ENCODE measurements at regions not wholly inside any gene's neighbourhood (a gene's known extent, or its start where the extent isn't known, plus 50 kb on each side); places are given as distances from the start of the nearest gene placed in this dataset.

DNA sequence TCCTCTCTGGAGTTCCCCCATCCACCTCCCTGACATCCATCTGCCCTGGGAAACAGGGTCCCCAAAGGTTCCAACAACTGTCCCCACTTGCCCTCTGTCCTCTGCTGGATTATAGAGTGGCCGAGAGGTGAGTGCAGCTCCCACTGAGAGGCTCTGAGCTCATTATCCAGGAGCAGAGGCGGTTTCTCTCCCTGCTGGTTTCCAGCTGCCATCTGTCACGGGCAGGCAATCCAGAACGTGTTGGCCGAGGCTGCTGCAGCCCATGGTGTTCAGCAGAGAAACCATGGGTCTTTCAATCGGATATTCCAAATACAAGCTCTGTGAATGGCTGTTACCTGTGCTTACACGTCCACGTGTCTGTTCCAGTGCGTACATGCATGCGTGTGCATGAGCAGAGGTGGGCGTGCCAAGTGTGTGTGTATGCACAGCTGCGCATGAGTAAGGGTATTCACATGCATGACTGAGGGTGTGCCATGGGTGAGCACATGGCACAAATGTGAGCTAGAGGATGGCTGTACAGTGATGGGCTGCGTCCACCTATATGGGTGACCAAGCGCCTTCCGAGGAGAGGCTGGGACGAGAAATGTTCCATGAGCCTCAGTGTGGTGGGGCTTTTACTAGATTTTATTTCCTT lies 183.7 kb upstream of the PMEPA1 start:
- H3K4me3 Mint-ChIP-seq = no peak overlapping the region
- no peaks in the 10 kb centered on the region for H3K9me3 Mint-ChIP-seq
- H3K4me1 Mint-ChIP-seq = no peaks in the 10 kb centered on the region
- H3K27me3 Mint-ChIP-seq = no peaks in the 10 kb centered on the region
- ChIA-PET CTCF (interaction anchor here (1.2 kb wide), 1 partner anchor 152 kb away, joined by 3 read pairs; no protein-coding TSS in a partner anchor), POLR2A (no interaction called here)
- H3K36me3 Mint-ChIP-seq (ENCODE audit: low read depth) = no peaks in the 10 kb centered on the region
- DNase-seq = no peak
- H3K27ac Mint-ChIP-seq = no peak overlapping the region

DNA sequence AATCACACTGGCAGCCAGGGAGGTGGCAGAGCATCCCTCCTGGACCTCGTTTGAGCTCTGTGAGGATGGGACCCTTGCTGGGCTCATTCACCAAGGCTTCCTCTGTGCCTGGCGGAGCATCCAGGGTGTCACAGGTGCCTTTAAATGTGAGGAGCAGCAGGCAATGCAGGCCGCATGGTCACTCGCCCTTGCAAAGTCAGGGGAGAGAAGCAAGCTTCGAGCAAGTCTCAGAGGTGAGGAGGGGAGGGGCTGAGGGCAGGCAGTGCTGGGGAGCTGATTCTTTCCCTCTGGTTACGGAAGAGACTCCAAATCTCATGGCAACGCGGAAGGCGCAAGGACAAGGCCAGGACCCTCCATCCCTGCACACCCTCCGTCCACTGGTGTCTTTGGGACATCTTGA lies 182.7 kb upstream of the PMEPA1 start:
- Mint-ChIP-seq H3K4me3 (no peak overlapping the region), H3K9me3 (no peaks in the 10 kb centered on the region)

DNA sequence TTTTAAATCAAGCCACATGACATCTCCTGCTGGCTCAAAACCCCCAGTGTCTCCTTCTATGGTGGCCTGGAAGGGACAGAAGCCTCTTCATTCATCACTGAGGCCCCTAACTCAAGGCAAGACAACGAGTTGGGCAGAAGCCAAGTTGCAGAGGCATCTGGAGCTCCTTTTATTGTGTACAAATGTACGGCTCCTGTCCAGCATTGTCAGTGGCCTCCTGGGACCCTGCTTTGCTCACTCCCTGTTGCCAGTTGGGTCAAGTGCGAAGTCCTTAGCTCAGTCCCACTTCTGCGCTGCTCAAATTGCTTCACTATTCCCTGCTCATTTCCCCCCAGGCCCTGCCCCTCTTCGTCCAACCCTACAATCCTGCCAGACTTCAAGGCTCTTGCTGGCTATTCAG lies 181.2 kb upstream of the PMEPA1 start:
- ChIA-PET POLR2A (no interaction called here), CTCF (no interaction called here)
- H3K4me1 Mint-ChIP-seq = no peaks in the 10 kb centered on the region
- H3K27me3 Mint-ChIP-seq = peaks cover 18% of the 10 kb centered on the region
- DNase-seq = no peak
- no peak overlapping the region for H3K27ac Mint-ChIP-seq
- H3K36me3 Mint-ChIP-seq (ENCODE audit: low read depth) = no peaks in the 10 kb centered on the region
- no peaks in the 10 kb centered on the region for H3K9me3 Mint-ChIP-seq
- no peak overlapping the region for H3K4me3 Mint-ChIP-seq

More for the DNA sequence above, 182.7 kb upstream of the PMEPA1 start:
- no peak for DNase-seq
- Mint-ChIP-seq H3K4me1 (no peaks in the 10 kb centered on the region), H3K27me3 (peaks cover 8% of the 10 kb centered on the region), H3K27ac (no peak overlapping the region), H3K36me3 (ENCODE audit: low read depth) (no peaks in the 10 kb centered on the region)
- ChIA-PET CTCF (interaction anchor here (1.2 kb wide), 1 partner anchor 151 kb away, joined by 3 read pairs; no protein-coding TSS in a partner anchor), POLR2A (no interaction called here)

DNA sequence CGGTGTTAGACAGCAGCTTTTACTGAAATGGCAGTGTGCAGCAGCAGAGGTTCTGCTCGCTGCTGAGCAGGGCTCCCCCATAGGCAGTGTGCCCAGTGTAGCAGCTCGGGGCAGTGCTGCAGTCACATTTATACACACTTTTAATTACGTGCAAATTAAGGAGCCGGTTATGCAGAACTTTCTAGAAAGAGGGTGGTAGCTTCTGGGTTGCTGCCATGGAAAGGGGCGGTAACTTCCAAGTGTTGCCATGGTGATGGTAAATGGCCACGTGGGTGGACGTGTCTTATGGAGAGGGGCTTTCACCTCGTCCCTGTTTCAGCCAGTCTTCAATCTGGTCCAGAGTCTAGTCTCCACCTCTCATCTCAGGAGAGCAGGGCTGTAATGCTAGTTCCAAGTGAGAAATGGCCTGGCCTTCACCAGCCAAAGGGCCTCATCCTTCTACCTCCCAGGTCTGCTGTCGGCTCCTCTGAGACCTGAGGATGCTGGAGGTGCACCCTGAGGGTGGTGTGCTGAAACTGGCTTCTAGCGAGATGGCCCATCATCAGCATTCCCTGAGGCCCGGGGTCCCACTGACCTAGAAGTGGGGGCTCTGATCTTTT lies 180.5 kb upstream of the PMEPA1 start:
- H3K9me3 Mint-ChIP-seq = no peaks in the 10 kb centered on the region
- ChIA-PET POLR2A (no interaction called here), CTCF (no interaction called here)
- no peak for DNase-seq
- H3K4me1 Mint-ChIP-seq = no peaks in the 10 kb centered on the region
- no peak overlapping the region for H3K27ac Mint-ChIP-seq
- H3K36me3 Mint-ChIP-seq (ENCODE audit: low read depth) = no peaks in the 10 kb centered on the region
- no peak overlapping the region for H3K4me3 Mint-ChIP-seq
- H3K27me3 Mint-ChIP-seq = peaks cover 18% of the 10 kb centered on the region

DNA sequence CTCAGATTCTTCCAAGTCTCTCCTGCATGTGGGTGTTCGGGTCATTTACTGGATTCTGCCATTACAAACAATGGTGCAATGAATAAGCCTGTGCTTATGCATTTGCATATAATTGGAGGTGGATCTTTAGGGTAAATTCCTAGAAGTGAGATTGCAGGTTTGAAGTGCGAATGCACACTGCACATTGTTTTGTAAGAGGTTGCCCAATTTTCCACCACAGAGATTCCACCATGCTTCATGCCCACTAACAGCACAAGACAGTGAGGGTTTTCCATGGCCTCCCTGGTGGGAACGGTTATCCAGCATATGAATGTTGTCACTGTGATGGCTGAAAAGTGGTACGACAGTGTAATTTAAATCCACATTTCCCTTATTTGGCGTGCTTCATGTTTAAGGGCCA lies 178.8 kb upstream of the PMEPA1 start:
- DNase-seq = no peak
- Mint-ChIP-seq H3K27me3 (peaks cover 18% of the 10 kb centered on the region), H3K9me3 (no peaks in the 10 kb centered on the region), H3K4me3 (no peak overlapping the region), H3K4me1 (no peaks in the 10 kb centered on the region), H3K27ac (no peak overlapping the region), H3K36me3 (ENCODE audit: low read depth) (no peaks in the 10 kb centered on the region)
- POLR2A ChIA-PET = no interaction called here
- CTCF ChIA-PET = interaction anchor here (0.6 kb wide), 2 partner anchors 21 to 380 kb away, joined by 3 read pairs; no protein-coding TSS in a partner anchor

DNA sequence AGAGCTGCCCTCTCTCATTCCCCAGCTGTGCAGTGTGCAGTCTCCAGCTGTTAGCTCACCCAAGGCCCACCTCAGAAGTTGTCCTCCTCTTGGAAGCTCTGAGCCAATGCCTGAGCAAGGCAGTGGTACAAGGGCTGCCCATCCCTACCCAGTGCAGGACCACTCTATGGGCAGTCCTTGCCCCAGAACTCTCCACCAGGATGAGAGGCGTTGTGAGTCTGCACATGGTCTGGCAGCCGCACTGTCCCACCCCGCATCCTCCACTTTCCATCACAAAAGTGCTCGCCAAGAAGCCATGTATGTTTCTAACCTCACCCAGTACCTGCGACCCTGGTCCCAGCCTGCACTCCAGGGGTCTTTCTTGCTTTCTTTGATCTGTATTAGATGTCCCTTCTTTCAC lies 175.1 kb upstream of the PMEPA1 start:
- no peaks in the 10 kb centered on the region for H3K4me1 Mint-ChIP-seq
- ChIA-PET CTCF (no interaction called here), POLR2A (no interaction called here)

GRCh38 chr20:57883761-57884160 lies 173.9 kb upstream of the PMEPA1 start:
- no peak overlapping the region for H3K27ac Mint-ChIP-seq
- peaks cover 18% of the 10 kb centered on the region for H3K27me3 Mint-ChIP-seq
- no peaks in the 10 kb centered on the region for H3K36me3 Mint-ChIP-seq (ENCODE audit: low read depth)
- no peak overlapping the region for H3K4me3 Mint-ChIP-seq
- no peaks in the 10 kb centered on the region for H3K9me3 Mint-ChIP-seq
- no peaks in the 10 kb centered on the region for H3K4me1 Mint-ChIP-seq
- no peak for DNase-seq
- ChIA-PET POLR2A (no interaction called here), CTCF (no interaction called here)

More for the DNA sequence above, 175.1 kb upstream of the PMEPA1 start:
- peaks cover 18% of the 10 kb centered on the region for H3K27me3 Mint-ChIP-seq
- no peaks in the 10 kb centered on the region for H3K9me3 Mint-ChIP-seq
- DNase-seq = no peak
- H3K27ac Mint-ChIP-seq = no peak overlapping the region
- no peaks in the 10 kb centered on the region for H3K36me3 Mint-ChIP-seq (ENCODE audit: low read depth)
- no peak overlapping the region for H3K4me3 Mint-ChIP-seq

DNA sequence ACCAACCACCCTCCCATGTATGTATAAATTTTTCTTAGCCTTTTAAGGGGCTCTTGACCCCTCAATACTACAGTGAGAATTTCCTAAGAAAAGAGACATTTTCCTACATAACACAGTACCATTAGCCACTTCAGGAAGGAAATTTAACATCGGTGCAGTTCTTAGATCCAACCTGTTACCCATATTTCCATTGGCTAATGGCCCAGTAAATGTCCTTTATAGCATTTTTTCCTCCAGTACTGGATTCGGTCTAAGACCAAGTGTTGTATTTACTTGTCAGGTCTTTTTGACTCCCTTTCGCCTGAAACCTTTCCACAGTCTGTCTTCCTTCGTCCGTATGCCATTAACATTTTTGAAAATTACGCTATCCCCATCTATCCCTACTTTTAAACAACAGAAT lies 173.4 kb upstream of the PMEPA1 start:
- POLR2A ChIA-PET = no interaction called here
- DNase-seq = no peak
- CTCF ChIA-PET = no interaction called here
- Mint-ChIP-seq H3K4me1 (no peaks in the 10 kb centered on the region), H3K9me3 (no peaks in the 10 kb centered on the region), H3K27ac (no peak overlapping the region), H3K27me3 (peaks cover 17% of the 10 kb centered on the region), H3K36me3 (ENCODE audit: low read depth) (no peaks in the 10 kb centered on the region), H3K4me3 (no peak overlapping the region)

GRCh38 chr20:57882451-57883161 lies 172.8 kb upstream of the PMEPA1 start:
- no peaks in the 10 kb centered on the region for H3K4me1 Mint-ChIP-seq
- CTCF ChIA-PET = no interaction called here
- H3K9me3 Mint-ChIP-seq = no peaks in the 10 kb centered on the region
- no peak for DNase-seq
- peaks cover 12% of the 10 kb centered on the region for H3K27me3 Mint-ChIP-seq
- POLR2A ChIA-PET = no interaction called here
- no peak overlapping the region for H3K27ac Mint-ChIP-seq
- no peaks in the 10 kb centered on the region for H3K36me3 Mint-ChIP-seq (ENCODE audit: low read depth)
- no peak overlapping the region for H3K4me3 Mint-ChIP-seq

DNA sequence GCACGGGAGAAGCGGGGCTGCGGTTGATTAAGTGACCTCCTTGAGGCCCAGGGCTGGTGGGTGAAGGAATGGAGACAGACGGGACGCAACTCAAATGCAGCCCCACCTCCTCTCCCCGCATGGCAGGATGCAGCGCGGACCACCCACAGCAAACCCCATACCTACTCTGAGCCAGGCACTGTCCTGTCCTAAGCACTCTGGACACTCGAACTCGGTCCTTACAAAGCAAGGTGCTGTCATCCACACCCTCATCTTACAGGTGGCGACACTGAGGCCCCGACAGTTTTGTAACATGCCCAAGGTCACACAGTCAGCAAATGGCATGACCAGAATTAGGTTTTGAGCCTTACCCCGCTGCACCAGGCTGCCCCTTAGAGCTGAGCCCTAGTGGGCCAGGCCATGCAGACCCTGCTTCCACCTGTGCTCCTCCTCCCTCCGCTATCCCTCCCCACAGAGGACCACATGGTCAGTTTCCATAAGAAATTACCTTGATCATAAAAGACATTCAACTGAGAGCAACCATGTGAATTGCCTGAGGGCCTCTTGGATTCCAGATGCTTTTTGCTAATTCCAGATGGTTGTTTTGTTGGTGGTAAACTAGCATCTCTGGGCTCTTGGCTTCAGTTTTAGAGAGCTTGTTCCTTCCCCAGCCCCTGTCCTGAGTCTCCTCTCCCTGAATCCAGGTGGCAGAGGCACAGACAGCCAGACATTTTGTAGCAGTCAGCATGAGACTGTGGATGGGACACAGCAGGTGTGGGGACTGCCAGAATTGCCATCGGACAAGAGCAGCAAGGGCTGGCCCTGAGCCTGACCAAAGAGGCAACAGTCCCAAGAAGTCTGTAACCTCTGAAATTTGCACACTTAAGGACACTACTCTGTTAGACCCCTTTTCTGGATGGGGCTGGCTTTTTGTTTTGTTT lies 171.9 kb upstream of the PMEPA1 start:
- no peaks in the 10 kb centered on the region for H3K36me3 Mint-ChIP-seq (ENCODE audit: low read depth)
- H3K9me3 Mint-ChIP-seq = no peaks in the 10 kb centered on the region
- DNase-seq = no peak
- H3K27me3 Mint-ChIP-seq = peaks cover 3% of the 10 kb centered on the region
- POLR2A ChIA-PET = no interaction called here
- H3K4me3 Mint-ChIP-seq = no peak overlapping the region
- CTCF ChIA-PET = no interaction called here
- H3K27ac Mint-ChIP-seq = no peak overlapping the region
- no peaks in the 10 kb centered on the region for H3K4me1 Mint-ChIP-seq

GRCh38 chr20:57880571-57880892 lies 170.7 kb upstream of the PMEPA1 start:
- DNase-seq = no peak
- H3K27ac Mint-ChIP-seq = no peak overlapping the region
- H3K36me3 Mint-ChIP-seq (ENCODE audit: low read depth) = no peaks in the 10 kb centered on the region
- no peaks in the 10 kb centered on the region for H3K27me3 Mint-ChIP-seq
- no peaks in the 10 kb centered on the region for H3K4me1 Mint-ChIP-seq
- ChIA-PET POLR2A (no interaction called here), CTCF (no interaction called here)
- no peaks in the 10 kb centered on the region for H3K9me3 Mint-ChIP-seq
- no peak overlapping the region for H3K4me3 Mint-ChIP-seq

DNA sequence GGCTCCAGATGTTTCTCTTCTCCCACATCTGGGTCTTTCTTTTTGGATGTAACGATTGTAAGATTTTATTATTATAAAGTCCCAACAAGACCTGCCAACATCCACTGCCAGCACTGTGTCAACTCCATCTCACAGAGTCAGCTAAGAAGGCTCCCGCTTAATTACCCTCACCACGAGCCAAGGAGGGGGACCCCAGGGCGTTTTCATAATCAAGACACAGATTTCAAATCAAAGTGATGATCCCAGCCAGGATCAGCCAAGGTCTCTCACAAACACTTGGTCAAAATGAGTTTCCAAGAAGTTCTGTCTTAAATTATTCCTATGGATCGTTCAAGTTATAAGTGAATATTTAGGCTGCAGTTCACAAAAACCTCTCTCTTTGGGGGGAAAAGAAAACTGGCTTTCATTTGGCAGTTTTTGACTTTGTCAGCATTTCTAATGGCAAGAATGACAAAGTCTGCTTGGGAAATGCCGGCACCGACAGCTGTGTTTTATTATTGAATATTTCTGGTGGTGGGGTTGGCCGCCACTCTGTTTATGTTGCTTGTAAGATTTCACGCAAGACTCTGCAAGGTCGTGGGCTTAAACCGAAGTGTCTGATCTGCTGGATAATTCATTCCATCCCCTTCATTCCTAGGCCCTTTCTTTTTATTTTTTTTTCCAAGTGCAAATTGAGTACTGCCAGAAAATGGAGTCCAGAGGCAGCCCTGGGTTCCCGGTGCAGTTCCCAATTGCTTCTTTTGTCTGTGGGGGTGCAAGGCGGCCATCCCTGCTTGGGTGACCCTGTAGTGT lies 170.2 kb upstream of the PMEPA1 start:
- Mint-ChIP-seq H3K4me1 (no peaks in the 10 kb centered on the region), H3K27ac (no peak overlapping the region), H3K36me3 (ENCODE audit: low read depth) (no peaks in the 10 kb centered on the region), H3K4me3 (no peak overlapping the region), H3K9me3 (no peaks in the 10 kb centered on the region), H3K27me3 (no peaks in the 10 kb centered on the region)
- ChIA-PET POLR2A (no interaction called here), CTCF (no interaction called here)
- no peak for DNase-seq

DNA sequence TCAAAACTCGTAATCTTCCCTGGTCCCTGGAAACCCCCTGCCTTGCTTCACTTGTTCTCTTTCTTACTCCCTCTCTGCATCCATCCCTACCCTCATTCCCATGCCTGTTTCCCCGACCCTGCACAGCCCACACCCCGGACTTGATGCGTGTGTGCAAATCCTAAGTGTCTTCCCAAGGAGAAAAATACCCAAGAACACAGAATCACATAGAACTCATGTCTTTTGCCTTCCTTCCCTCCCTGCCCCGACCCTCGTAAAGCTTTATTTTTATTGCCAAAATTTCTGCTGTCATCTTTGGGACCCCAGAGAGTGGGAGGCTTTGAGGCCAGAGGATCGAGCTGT lies 169.6 kb upstream of the PMEPA1 start:
- ChIA-PET CTCF (no interaction called here), POLR2A (no interaction called here)
- no peak overlapping the region for H3K27ac Mint-ChIP-seq
- no peaks in the 10 kb centered on the region for H3K36me3 Mint-ChIP-seq (ENCODE audit: low read depth)
- no peaks in the 10 kb centered on the region for H3K4me1 Mint-ChIP-seq
- H3K27me3 Mint-ChIP-seq = no peaks in the 10 kb centered on the region
- no peak for DNase-seq
- H3K4me3 Mint-ChIP-seq = no peak overlapping the region
- no peaks in the 10 kb centered on the region for H3K9me3 Mint-ChIP-seq

Measured in activated CD4-positive, alpha-beta T cell treated with anti-CD3 and anti-CD28 coated beads, Interleukin-2, amount 10 ng/mL, durations not matched to agents 7 days and 5 days (primary cell).